SK-N-MC (cell line): ENCODE measurements at regions not wholly inside any gene's neighbourhood (a gene's known extent, or its start where the extent isn't known, plus 50 kb on each side); places are given as distances from the start of the nearest gene placed in this dataset.
"Not testable (repeated sequence)": the region's sequence is repeated elsewhere in the genome, so short reads cannot be mapped to it uniquely, and the experiment has no call there.

Experiments used
- DNase-seq: peaks from one replicate; pipeline ENCODE4 v3.0.0-alpha.2; 2011; ENCODE audit warnings: low read depth, low spot score
- H3K27ac ChIP-seq: fragments of 200-600 bp; sonication (generic); 2 replicates; pipeline ENCODE4 v1.5.1; 2016; ENCODE audit warnings: mixed run types
- H3K36me3 ChIP-seq: fragments of 200-600 bp; sonication (generic); 2 replicates; pipeline ENCODE4 v1.6.1; 2017; ENCODE audit warnings: antibody characterized with exemption, low read length, mixed read lengths; ENCODE audit not compliant: insufficient read depth
- H3K4me3 ChIP-seq: fragments of 200-600 bp; sonication (generic); 2 replicates; pipeline ENCODE4 v1.5.1; 2016
- H3K9ac ChIP-seq: fragments of 200-600 bp; sonication (generic); 2 replicates; pipeline ENCODE4 v1.8.0; 2017; ENCODE audit warnings: mixed run types, mixed read lengths; ENCODE audit not compliant: insufficient read length
- H3K9me3 ChIP-seq: fragments of 200-600 bp; sonication (generic); 2 replicates; pipeline ENCODE4 v1.6.1; 2017; ENCODE audit warnings: low read depth, mild to moderate bottlenecking, antibody characterized with exemption, low read length, moderate library complexity, mixed read lengths
- EZH2 ChIP-seq: fragments of 200-600 bp; sonication (generic); IDR thresholded peaks from one replicate; pipeline ENCODE4 v1.6.1; 2017; ENCODE audit warnings: antibody characterized with exemption
- FOXP2 ChIP-seq: optimal IDR thresholded peaks from 2 replicates; pipeline ENCODE3; 2011; ENCODE audit warnings: mild to moderate bottlenecking, moderate library complexity; ENCODE audit not compliant: insufficient read depth; ENCODE audit errors: extremely low read length, control extremely low read depth
- POLR2AphosphoS5 ChIP-seq: IDR thresholded peaks from 2 replicates; pipeline ENCODE4 v1.6.1; 2012; ENCODE audit warnings: mild to moderate bottlenecking, low read depth, low read length, borderline replicate concordance

DNA sequence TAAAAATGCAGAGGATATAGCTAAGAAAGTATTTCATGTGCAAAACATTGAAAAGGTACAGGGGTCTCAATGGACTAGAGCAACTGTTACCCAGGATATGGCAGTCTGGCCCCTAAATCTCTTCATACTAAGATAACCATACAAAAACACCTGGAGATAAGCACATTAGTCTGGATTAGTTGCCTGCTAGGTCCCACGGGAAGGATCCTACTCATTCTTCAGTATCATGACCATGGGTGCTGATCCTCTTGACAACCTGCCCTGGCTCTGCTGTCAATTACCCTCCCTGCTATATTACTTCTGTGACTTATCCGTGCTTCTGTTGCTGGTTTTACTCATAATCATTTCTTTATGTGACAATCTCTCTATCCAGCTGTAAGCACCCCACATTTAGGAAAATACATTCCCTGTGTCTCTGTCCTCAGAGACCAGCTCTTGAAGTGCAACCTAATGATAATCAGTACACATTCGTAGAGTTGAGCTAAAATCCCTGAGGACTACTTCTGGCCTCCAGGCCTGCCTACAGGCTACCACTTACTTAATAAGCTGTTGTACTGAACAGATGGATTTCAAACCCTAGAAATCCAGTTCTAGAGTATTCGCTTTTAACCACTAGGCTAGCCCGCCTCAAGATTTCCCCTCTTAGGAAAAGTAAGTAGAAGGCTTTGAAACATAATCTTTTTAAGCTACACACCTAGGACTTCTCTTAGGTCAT, 190.5 kb upstream of the OR13F1 start:
- H3K36me3 ChIP-seq, result no peaks in the 10 kb centered on the region

DNA sequence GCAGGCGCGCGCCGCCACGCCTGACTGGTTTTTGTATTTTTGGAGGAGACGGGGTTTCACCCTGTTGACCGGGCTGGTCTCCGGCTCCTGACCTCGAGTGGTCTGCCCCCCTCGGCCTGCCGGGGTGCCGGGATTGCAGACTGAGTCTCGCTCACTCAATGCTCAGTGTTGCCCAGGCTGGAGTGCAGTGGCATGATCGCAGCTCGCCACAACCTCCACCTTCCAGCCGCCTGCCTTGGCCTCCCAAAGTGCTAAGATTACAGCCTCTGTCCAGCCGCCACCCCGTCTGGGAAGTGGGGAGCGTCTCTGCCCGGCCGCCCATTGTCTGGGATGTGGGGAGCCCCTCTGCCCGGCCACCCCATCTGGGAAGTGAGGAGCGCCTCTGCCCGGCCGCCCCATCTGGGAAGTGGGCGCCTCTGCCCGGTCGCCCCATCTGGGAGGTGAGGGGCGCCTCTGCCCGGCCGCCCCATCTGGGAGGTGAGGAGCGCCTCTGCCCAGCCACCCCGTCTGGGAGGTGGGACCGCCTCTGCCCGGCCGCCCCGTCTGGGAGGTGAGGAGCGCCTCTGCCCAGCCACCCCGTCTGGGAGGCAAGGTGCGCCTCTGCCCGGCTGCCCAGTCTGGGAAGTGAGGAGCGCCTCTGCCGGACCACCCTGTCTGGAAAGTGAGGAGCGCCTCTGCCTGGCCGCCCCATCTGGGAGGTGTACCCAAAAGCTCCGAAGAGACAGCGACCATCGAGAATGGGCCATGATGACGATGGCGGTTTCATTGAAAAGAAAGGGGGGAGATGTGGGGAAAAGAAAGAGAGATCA, 187.7 kb upstream of the OR13F1 start:
- not testable (repeated sequence) for DNase-seq, H3K36me3 ChIP-seq, H3K9me3 ChIP-seq, H3K27ac ChIP-seq, H3K4me3 ChIP-seq, H3K9ac ChIP-seq

More for the DNA sequence above, 190.5 kb upstream of the OR13F1 start:
- Histone ChIP-seq H3K4me3 (no peak overlapping the region), H3K9me3 (no peaks in the 10 kb centered on the region), H3K27ac (no peak overlapping the region), H3K9ac (no peak overlapping the region)
- DNase-seq, result no peak
- no peak for TF ChIP-seq FOXP2
- TF ChIP-seq POLR2AphosphoS5, result no peak
- no peak for TF ChIP-seq EZH2

DNA sequence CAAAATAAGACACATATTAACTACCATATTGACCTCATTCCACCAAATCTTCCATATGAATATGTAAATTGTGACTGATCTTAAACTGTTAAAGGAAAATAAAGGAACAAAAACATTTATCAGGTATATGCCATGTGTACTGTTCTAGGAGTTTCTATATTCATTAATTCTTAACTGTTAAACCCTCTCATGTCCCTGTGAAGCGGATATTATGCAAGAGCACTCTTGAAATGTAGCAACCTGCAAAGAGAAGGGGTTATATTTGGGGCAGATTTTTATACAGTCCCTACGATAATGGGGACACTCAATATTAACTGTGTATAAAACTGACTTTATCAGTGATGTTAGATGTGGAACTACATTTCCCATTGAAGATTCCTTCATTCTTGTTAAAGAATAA, 184.9 kb upstream of the OR13F1 start:
- Histone ChIP-seq H3K4me3 (no peak overlapping the region), H3K27ac (no peak overlapping the region)
- no peak for DNase-seq

DNA sequence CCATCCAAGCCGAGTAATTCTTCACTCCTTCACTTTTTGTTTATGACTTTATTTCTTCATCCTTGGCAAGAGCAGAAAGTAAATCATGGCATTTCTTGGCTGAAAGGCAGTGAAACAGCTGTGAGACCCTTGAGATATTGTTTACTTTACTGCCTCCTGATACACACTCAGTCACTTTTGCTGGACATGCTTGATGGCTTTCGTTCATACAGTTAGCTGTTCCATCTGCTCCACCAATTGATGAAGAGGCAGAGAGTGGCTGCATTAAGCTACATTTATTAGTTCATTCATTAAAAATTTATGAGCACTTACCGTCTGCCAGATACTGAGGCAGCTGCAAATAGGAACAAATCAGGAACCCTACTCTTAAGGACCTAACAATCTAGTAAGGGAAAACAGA, 184.4 kb upstream of the OR13F1 start:
- DNase-seq, result no peak
- no peak overlapping the region for H3K27ac ChIP-seq
- H3K36me3 ChIP-seq, result no peaks in the 10 kb centered on the region
- no peaks in the 10 kb centered on the region for H3K9me3 ChIP-seq
- no peak overlapping the region for H3K9ac ChIP-seq
- TF ChIP-seq FOXP2 (no peak), EZH2 (no peak)
- no peak overlapping the region for H3K4me3 ChIP-seq

More for the DNA sequence above, 184.9 kb upstream of the OR13F1 start:
- no peaks in the 10 kb centered on the region for H3K36me3 ChIP-seq
- TF ChIP-seq EZH2, result no peak
- TF ChIP-seq POLR2AphosphoS5, result no peak
- no peak for TF ChIP-seq FOXP2
- no peak overlapping the region for H3K9ac ChIP-seq
- H3K9me3 ChIP-seq, result no peaks in the 10 kb centered on the region

DNA sequence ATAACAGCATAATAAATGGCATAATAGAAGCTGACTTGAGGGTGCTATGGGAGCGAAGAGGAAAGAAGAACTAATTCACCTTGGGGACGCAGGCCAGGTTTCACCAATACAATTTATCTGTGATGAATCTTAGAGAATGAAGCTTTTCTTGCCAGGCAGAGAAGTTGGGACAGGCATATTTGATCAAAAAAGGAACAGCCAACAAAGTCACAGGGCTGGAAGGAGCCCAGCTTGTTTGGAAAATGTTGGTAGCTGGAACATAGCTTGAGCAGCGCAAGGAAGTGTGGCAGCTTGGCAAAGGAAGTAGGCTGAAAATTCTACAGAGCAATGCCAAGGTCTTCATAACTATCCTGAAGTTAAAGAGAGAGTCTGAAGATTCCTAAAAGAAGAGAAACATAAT, 181.5 kb upstream of the OR13F1 start:
- TF ChIP-seq FOXP2 (no peak), EZH2 (no peak), POLR2AphosphoS5 (no peak)
- Histone ChIP-seq H3K36me3 (no peaks in the 10 kb centered on the region), H3K4me3 (no peak overlapping the region), H3K9me3 (no peaks in the 10 kb centered on the region), H3K9ac (no peak overlapping the region), H3K27ac (no peak overlapping the region)
- no peak for DNase-seq

DNA sequence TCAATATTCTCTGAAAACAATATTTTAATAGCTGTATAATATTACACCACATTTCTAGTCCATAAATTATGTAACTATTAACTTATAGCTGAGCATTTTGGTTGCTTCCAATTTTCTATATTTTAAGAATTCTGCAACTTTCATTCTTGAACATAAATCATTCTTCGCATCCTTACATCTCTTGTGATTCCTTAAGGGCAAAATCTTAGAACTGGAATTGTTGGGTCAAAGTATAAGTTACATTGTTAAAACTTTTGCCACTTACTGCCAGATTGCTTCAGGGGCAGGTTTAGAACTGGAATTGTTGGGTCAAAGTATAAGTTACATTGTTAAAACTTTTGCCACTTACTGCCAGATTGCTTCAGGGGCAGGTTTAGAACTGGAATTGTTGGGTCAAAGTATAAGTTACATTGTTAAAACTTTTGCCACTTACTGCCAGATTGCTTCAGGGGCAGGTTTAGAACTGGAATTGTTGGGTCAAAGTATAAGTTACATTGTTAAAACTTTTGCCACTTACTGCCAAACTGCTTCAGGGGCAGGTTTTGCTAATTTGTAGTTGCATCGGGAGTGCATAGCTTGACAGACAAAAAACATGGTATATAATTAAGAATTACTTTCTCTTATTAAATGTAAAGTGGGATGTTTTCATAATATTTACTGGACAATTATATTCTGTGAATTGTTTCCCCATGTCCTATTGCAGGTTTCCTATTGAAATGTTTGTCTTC, 179.9 kb upstream of the OR13F1 start:
- not testable (repeated sequence) for H3K27ac ChIP-seq, H3K4me3 ChIP-seq, H3K9ac ChIP-seq, H3K36me3 ChIP-seq, DNase-seq, H3K9me3 ChIP-seq

DNA sequence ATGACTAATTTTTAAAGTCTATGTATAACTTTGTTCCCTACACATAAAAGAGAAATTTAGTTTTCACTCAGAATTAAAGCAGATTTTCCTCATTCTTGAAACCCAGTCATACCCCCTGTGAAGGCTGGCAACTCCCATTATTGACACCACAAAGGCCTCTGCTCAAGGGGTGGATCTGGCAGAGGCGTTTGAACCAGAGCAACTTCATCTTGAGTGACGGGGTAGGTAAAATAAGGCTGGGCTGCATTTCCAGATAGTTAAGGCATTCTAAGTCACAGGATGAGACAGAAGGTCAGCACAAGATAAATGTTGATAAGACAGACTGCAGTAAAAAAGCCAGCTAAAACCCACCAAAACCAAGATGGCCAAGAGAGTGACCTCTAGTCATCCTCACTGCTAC, 177.2 kb upstream of the OR13F1 start:
- H3K4me3 ChIP-seq, result no peak overlapping the region
- no peaks in the 10 kb centered on the region for H3K9me3 ChIP-seq
- no peak for DNase-seq
- H3K27ac ChIP-seq, result no peak overlapping the region
- TF ChIP-seq EZH2 (no peak), POLR2AphosphoS5 (no peak), FOXP2 (no peak)
- no peaks in the 10 kb centered on the region for H3K36me3 ChIP-seq
- H3K9ac ChIP-seq, result no peak overlapping the region

DNA sequence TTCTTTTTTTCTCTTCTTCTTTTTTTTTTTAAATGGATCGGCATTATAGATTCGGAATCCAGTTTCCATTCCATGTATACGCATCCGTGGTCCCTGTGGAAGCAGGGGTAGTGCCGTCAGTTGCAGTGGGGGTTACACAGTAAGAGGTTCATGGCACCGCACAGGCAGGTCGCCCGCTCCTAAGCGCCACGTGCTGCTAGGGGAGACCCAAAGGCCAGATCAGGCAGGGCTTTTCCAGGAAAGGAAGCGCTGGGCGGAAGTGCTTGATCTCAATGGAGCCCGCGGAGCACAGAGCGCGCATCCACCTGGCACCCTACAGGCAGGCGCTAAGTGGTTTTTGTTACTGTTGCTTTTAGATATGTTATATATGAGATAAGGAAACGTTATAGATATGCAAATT, 174.8 kb upstream of the OR13F1 start:
- H3K27ac ChIP-seq, result no peak overlapping the region
- DNase-seq, result no peak
- TF ChIP-seq FOXP2, result no peak
- TF ChIP-seq POLR2AphosphoS5, result no peak
- no peak for TF ChIP-seq EZH2
- H3K36me3 ChIP-seq, result no peaks in the 10 kb centered on the region
- H3K4me3 ChIP-seq, result no peak overlapping the region
- H3K9ac ChIP-seq, result no peak overlapping the region
- no peaks in the 10 kb centered on the region for H3K9me3 ChIP-seq

DNA sequence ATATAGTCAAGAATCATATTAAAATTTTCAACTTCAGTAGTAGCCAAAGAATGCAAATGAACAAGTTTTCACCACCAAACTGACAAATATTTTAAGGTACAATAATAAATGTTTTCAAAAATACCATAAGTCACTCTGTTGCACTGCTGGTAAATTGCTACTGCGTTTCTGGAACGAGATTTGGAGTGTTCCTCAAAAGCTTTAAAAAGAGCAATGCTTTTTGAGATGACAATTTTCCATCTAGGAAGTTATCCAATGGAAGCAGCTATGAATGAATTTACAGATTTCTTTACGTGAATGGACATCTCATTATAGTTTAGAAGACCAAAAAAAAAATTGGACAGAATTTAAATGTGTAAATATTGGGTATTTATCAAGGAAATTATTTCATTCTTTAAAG, 173.2 kb upstream of the OR13F1 start:
- Histone ChIP-seq H3K9me3 (0 out of 2 replicates have a peak, but pooled peaks cover 2% of the 10 kb centered on the region), H3K27ac (no peak overlapping the region), H3K4me3 (no peak overlapping the region), H3K36me3 (no peaks in the 10 kb centered on the region), H3K9ac (no peak overlapping the region)
- DNase-seq, result no peak
- TF ChIP-seq POLR2AphosphoS5 (no peak), EZH2 (no peak), FOXP2 (no peak)
